PFSK-1 (cell line): ENCODE measurements at regions not wholly inside any gene's neighbourhood (a gene's known extent, or its start where the extent isn't known, plus 50 kb on each side); places are given as distances from the start of the nearest gene placed in this dataset.

Source experiments
- POLR2AphosphoS5 ChIP-seq: IDR thresholded peaks from 2 replicates; pipeline ENCODE4 v1.6.1; 2012; ENCODE audit warnings: low read depth, mild to moderate bottlenecking, control low read depth, low read length, moderate library complexity
- TF ChIP-seq, protein P1 (sequence below), 2 experiments: IDR thresholded peaks; 2 replicates each; pipeline versions ENCODE4 v1.6.1 to v1.8.0; 2011 to 2012; ENCODE audit warnings: low read depth in 2 of 2, low read length in 2 of 2, control low read depth in 1 of 2, inconsistent platforms in 1 of 2, mild to moderate bottlenecking in 1 of 2, moderate library complexity in 1 of 2; ENCODE audit not compliant: insufficient read depth in 1 of 2

DNA sequence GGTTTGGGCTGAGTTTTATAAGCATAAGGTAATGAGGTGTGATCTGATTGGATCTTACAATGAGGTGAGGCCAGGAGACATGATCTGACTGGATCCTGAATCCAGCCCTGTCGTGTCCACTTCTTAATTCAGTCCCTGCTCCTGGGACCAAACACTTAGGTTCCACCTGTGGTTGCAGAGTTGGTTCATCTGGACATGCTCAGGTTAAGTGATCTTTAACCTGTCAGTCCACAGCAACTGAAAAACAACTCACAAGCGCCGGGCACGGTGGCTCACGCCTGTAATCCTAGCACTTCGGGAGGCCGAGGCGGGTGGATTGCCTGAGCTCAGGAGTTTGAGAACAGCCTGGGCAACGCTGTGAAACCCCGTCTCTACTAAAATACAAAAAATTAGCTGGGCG, 679.3 kb upstream of the ALCAM start:
- TF ChIP-seq POLR2AphosphoS5: no peak
- TF ChIP-seq, protein P1, sequence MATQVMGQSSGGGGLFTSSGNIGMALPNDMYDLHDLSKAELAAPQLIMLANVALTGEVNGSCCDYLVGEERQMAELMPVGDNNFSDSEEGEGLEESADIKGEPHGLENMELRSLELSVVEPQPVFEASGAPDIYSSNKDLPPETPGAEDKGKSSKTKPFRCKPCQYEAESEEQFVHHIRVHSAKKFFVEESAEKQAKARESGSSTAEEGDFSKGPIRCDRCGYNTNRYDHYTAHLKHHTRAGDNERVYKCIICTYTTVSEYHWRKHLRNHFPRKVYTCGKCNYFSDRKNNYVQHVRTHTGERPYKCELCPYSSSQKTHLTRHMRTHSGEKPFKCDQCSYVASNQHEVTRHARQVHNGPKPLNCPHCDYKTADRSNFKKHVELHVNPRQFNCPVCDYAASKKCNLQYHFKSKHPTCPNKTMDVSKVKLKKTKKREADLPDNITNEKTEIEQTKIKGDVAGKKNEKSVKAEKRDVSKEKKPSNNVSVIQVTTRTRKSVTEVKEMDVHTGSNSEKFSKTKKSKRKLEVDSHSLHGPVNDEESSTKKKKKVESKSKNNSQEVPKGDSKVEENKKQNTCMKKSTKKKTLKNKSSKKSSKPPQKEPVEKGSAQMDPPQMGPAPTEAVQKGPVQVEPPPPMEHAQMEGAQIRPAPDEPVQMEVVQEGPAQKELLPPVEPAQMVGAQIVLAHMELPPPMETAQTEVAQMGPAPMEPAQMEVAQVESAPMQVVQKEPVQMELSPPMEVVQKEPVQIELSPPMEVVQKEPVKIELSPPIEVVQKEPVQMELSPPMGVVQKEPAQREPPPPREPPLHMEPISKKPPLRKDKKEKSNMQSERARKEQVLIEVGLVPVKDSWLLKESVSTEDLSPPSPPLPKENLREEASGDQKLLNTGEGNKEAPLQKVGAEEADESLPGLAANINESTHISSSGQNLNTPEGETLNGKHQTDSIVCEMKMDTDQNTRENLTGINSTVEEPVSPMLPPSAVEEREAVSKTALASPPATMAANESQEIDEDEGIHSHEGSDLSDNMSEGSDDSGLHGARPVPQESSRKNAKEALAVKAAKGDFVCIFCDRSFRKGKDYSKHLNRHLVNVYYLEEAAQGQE (IDR thresholded peaks at IDR 0.05; ENCODE audit: insufficient read depth in 1 of 2, low read depth in 2 of 2, low read length in 2 of 2): no peak
